ENCODE measurements at regions not wholly inside any gene's neighbourhood (a gene's known extent, or its start where the extent isn't known, plus 50 kb on each side); places are given as distances from the start of the nearest gene placed in this dataset.

- H3K4me3 ChIP-seq (ENCODE audit: low read length): no peak overlapping the region
- no peaks in the 10 kb centered on the region for H3K36me3 ChIP-seq (ENCODE audit: insufficient read depth, low read length)
- H3K27me3 ChIP-seq (ENCODE audit: insufficient read depth, low read length): peaks cover 2% of the 10 kb centered on the region
- no peaks in the 10 kb centered on the region for H3K9me3 ChIP-seq (ENCODE audit: low read length)
- no peak overlapping the region for H2AFZ ChIP-seq (ENCODE audit: low read depth, low read length)
- H3K4me1 ChIP-seq (ENCODE audit: insufficient read depth, low read length): no peaks in the 10 kb centered on the region
Measured at GRCh38 chr11:119995730-119996491, 142.0 kb downstream of the TRIM29 start.

GRCh38 chr11:119993722-119994121 lies 144.2 kb downstream of the TRIM29 start:
- Histone ChIP-seq H3K9me3 (ENCODE audit: low read length) (no peaks in the 10 kb centered on the region), H3K36me3 (ENCODE audit: insufficient read depth, low read length) (no peaks in the 10 kb centered on the region), H2AFZ (ENCODE audit: low read depth, low read length) (no peak overlapping the region), H3K27me3 (ENCODE audit: insufficient read depth, low read length) (peaks cover 2% of the 10 kb centered on the region), H3K4me3 (ENCODE audit: low read length) (no peak overlapping the region), H3K4me1 (ENCODE audit: insufficient read depth, low read length) (no peaks in the 10 kb centered on the region)

- Histone ChIP-seq H3K27me3 (ENCODE audit: insufficient read depth, low read length) (peaks cover 6% of the 10 kb centered on the region), H3K9me3 (ENCODE audit: low read length) (no peaks in the 10 kb centered on the region), H3K4me1 (ENCODE audit: insufficient read depth, low read length) (no peaks in the 10 kb centered on the region), H3K36me3 (ENCODE audit: insufficient read depth, low read length) (no peaks in the 10 kb centered on the region), H2AFZ (ENCODE audit: low read depth, low read length) (no peak overlapping the region), H3K4me3 (ENCODE audit: low read length) (no peak overlapping the region)
Measured at GRCh38 chr11:119992171-119993051, 145.5 kb downstream of the TRIM29 start.

GRCh38 chr11:119991669-119992068 lies 146.2 kb downstream of the TRIM29 start:
- H3K27me3 ChIP-seq (ENCODE audit: insufficient read depth, low read length): peaks cover 6% of the 10 kb centered on the region
- no peaks in the 10 kb centered on the region for H3K36me3 ChIP-seq (ENCODE audit: insufficient read depth, low read length)
- no peak overlapping the region for H2AFZ ChIP-seq (ENCODE audit: low read depth, low read length)

GRCh38 chr11:119991022-119991404 lies 146.9 kb downstream of the TRIM29 start:
- Histone ChIP-seq H3K9me3 (ENCODE audit: low read length) (no peaks in the 10 kb centered on the region), H3K36me3 (ENCODE audit: insufficient read depth, low read length) (no peaks in the 10 kb centered on the region), H3K27me3 (ENCODE audit: insufficient read depth, low read length) (peaks cover 6% of the 10 kb centered on the region), H2AFZ (ENCODE audit: low read depth, low read length) (no peak overlapping the region), H3K4me3 (ENCODE audit: low read length) (no peak overlapping the region), H3K4me1 (ENCODE audit: insufficient read depth, low read length) (no peaks in the 10 kb centered on the region)

More at GRCh38 chr11:119991669-119992068, 146.2 kb downstream of the TRIM29 start:
- Histone ChIP-seq H3K9me3 (ENCODE audit: low read length) (no peaks in the 10 kb centered on the region), H3K4me1 (ENCODE audit: insufficient read depth, low read length) (no peaks in the 10 kb centered on the region), H3K4me3 (ENCODE audit: low read length) (no peak overlapping the region)

GRCh38 chr11:119990309-119991021 lies 147.4 kb downstream of the TRIM29 start:
- Histone ChIP-seq H2AFZ (ENCODE audit: low read depth, low read length) (no peak overlapping the region), H3K9me3 (ENCODE audit: low read length) (no peaks in the 10 kb centered on the region), H3K36me3 (ENCODE audit: insufficient read depth, low read length) (no peaks in the 10 kb centered on the region), H3K4me1 (ENCODE audit: insufficient read depth, low read length) (no peaks in the 10 kb centered on the region), H3K4me3 (ENCODE audit: low read length) (no peak overlapping the region), H3K27me3 (ENCODE audit: insufficient read depth, low read length) (peaks cover 6% of the 10 kb centered on the region)

GRCh38 chr11:119989159-119989821 lies 148.6 kb downstream of the TRIM29 start:
- Histone ChIP-seq H2AFZ (ENCODE audit: low read depth, low read length) (no peak overlapping the region), H3K4me1 (ENCODE audit: insufficient read depth, low read length) (no peaks in the 10 kb centered on the region), H3K27me3 (ENCODE audit: insufficient read depth, low read length) (peaks cover 11% of the 10 kb centered on the region), H3K4me3 (ENCODE audit: low read length) (no peak overlapping the region), H3K36me3 (ENCODE audit: insufficient read depth, low read length) (no peaks in the 10 kb centered on the region), H3K9me3 (ENCODE audit: low read length) (no peaks in the 10 kb centered on the region)

GRCh38 chr11:119985551-119985950 lies 152.4 kb downstream of the TRIM29 start:
- no peaks in the 10 kb centered on the region for H3K36me3 ChIP-seq (ENCODE audit: insufficient read depth, low read length)
- no peaks in the 10 kb centered on the region for H3K4me1 ChIP-seq (ENCODE audit: insufficient read depth, low read length)
- no peak overlapping the region for H2AFZ ChIP-seq (ENCODE audit: low read depth, low read length)
- H3K27me3 ChIP-seq (ENCODE audit: insufficient read depth, low read length): peaks cover 14% of the 10 kb centered on the region
- H3K4me3 ChIP-seq (ENCODE audit: low read length): no peak overlapping the region
- no peaks in the 10 kb centered on the region for H3K9me3 ChIP-seq (ENCODE audit: low read length)

GRCh38 chr11:119983816-119984215 lies 154.1 kb downstream of the TRIM29 start:
- H3K4me1 ChIP-seq (ENCODE audit: insufficient read depth, low read length): no peaks in the 10 kb centered on the region
- H3K36me3 ChIP-seq (ENCODE audit: insufficient read depth, low read length): no peaks in the 10 kb centered on the region
- no peak overlapping the region for H2AFZ ChIP-seq (ENCODE audit: low read depth, low read length)
- H3K9me3 ChIP-seq (ENCODE audit: low read length): no peaks in the 10 kb centered on the region
- no peak overlapping the region for H3K4me3 ChIP-seq (ENCODE audit: low read length)
- H3K27me3 ChIP-seq (ENCODE audit: insufficient read depth, low read length): peaks cover 14% of the 10 kb centered on the region

GRCh38 chr11:119983240-119983732 lies 154.6 kb downstream of the TRIM29 start:
- Histone ChIP-seq H3K27me3 (ENCODE audit: insufficient read depth, low read length) (peaks cover 11% of the 10 kb centered on the region), H3K36me3 (ENCODE audit: insufficient read depth, low read length) (no peaks in the 10 kb centered on the region), H3K9me3 (ENCODE audit: low read length) (no peaks in the 10 kb centered on the region), H3K4me1 (ENCODE audit: insufficient read depth, low read length) (no peaks in the 10 kb centered on the region), H3K4me3 (ENCODE audit: low read length) (no peak overlapping the region), H2AFZ (ENCODE audit: low read depth, low read length) (no peak overlapping the region)

- Histone ChIP-seq H3K27me3 (ENCODE audit: insufficient read depth, low read length) (peaks cover 10% of the 10 kb centered on the region), H3K9me3 (ENCODE audit: low read length) (no peaks in the 10 kb centered on the region), H3K4me3 (ENCODE audit: low read length) (no peak overlapping the region), H2AFZ (ENCODE audit: low read depth, low read length) (no peak overlapping the region), H3K36me3 (ENCODE audit: insufficient read depth, low read length) (no peaks in the 10 kb centered on the region), H3K4me1 (ENCODE audit: insufficient read depth, low read length) (no peaks in the 10 kb centered on the region)
Measured at GRCh38 chr11:119982517-119983239, 155.2 kb downstream of the TRIM29 start.

- no peaks in the 10 kb centered on the region for H3K36me3 ChIP-seq (ENCODE audit: insufficient read depth, low read length)
Measured at GRCh38 chr11:119980431-119980830, 157.5 kb downstream of the TRIM29 start.

More at GRCh38 chr11:119980431-119980830, 157.5 kb downstream of the TRIM29 start:
- H3K4me1 ChIP-seq (ENCODE audit: insufficient read depth, low read length): no peaks in the 10 kb centered on the region
- H3K27me3 ChIP-seq (ENCODE audit: insufficient read depth, low read length): peaks cover 10% of the 10 kb centered on the region
- no peak overlapping the region for H3K4me3 ChIP-seq (ENCODE audit: low read length)
- no peak overlapping the region for H2AFZ ChIP-seq (ENCODE audit: low read depth, low read length)
- no peaks in the 10 kb centered on the region for H3K9me3 ChIP-seq (ENCODE audit: low read length)
